GM12872 (cell line): ENCODE measurements at regions not wholly inside any gene's neighbourhood (a gene's known extent, or its start where the extent isn't known, plus 50 kb on each side); places are given as distances from the start of the nearest gene placed in this dataset.

Experiments used
- TF ChIP-seq, protein P1 (sequence below): IDR thresholded peaks from 3 replicates; pipeline ENCODE4 v1.5.1; 2011; ENCODE audit warnings: low read depth, mild to moderate bottlenecking, low read length, moderate library complexity; ENCODE audit not compliant: insufficient read depth

DNA sequence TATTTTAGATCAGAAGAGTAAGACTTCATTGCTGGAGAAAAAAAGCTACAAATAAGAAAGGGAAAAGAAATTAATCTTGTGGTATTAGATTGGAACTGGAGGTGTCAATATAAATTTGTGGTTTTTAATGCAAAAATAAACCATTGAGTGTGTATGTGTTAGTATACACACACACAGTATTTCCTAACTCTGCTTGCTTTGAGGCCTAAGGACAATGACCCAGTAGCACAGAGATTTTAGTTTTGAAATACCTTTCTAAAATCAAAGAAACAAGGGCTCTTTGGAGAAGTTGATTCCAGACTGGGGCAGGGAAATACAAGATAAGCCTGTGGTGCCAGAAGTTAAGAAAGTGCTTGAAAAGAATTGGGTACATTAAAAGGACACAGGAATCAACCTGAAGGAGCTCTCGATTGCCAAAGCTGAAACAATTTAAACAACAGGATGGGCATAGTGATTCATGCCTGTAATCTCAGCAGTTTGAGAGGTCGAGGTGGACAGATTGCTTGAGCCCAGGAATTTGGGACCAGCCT lies 84.6 kb upstream of the DTNBP1 start:
- TF ChIP-seq, protein P1, sequence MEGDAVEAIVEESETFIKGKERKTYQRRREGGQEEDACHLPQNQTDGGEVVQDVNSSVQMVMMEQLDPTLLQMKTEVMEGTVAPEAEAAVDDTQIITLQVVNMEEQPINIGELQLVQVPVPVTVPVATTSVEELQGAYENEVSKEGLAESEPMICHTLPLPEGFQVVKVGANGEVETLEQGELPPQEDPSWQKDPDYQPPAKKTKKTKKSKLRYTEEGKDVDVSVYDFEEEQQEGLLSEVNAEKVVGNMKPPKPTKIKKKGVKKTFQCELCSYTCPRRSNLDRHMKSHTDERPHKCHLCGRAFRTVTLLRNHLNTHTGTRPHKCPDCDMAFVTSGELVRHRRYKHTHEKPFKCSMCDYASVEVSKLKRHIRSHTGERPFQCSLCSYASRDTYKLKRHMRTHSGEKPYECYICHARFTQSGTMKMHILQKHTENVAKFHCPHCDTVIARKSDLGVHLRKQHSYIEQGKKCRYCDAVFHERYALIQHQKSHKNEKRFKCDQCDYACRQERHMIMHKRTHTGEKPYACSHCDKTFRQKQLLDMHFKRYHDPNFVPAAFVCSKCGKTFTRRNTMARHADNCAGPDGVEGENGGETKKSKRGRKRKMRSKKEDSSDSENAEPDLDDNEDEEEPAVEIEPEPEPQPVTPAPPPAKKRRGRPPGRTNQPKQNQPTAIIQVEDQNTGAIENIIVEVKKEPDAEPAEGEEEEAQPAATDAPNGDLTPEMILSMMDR = no peak

- TF ChIP-seq, protein P1 = no peak
Observed at GRCh38 chr6:15745781-15746180, 83.0 kb upstream of the DTNBP1 start.

GRCh38 chr6:15744818-15745402 lies 82.1 kb upstream of the DTNBP1 start:
- TF ChIP-seq, protein P1 = no peak

GRCh38 chr6:15741405-15741804 lies 78.6 kb upstream of the DTNBP1 start:
- TF ChIP-seq, protein P1 = no peak

DNA sequence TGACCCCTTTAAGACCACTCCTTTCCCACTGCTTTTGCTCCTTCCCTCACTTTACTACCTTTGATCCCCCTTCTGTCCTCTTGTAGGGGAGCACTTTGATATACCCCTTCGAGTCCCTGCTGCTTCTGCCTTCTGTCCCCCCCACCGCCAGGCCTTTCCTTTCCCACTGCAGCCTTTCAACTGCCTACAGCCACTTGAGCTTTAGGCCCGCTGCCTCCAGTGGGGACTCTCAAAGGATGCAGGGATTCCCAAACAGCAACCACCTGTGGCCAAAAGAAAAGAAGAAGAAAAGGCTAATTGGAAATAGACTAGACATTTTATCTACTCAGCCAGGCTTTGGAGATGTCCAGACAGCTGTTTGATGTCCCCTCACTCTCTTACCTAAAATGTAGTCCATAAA lies 77.0 kb upstream of the DTNBP1 start:
- TF ChIP-seq, protein P1 = no peak

DNA sequence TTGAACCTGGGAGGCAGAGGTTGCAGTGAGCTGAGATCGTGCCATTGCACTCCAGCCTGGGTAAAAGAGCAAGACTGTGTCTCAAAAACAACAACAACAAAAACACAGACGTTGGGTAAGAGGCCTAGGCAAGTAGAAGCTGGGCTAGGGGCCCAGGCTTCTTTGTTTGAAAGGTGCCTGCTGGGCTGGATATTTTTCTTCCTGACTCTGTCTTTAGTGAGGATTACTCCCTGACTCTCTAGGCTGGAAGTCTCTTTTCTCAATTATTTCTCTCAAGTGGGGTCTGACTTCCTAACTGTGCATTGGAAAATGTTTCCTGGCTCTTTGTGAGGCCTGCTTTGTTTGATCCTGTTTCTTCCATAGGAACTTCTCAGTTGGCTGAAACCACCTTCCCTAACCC lies 76.5 kb upstream of the DTNBP1 start:
- TF ChIP-seq, protein P1 = no peak

GRCh38 chr6:15736297-15736696 lies 73.5 kb upstream of the DTNBP1 start:
- TF ChIP-seq, protein P1 = no peak
